ENCODE measurements at regions not wholly inside any gene's neighbourhood (a gene's known extent, or its start where the extent isn't known, plus 50 kb on each side); places are given as distances from the start of the nearest gene placed in this dataset.

DNA sequence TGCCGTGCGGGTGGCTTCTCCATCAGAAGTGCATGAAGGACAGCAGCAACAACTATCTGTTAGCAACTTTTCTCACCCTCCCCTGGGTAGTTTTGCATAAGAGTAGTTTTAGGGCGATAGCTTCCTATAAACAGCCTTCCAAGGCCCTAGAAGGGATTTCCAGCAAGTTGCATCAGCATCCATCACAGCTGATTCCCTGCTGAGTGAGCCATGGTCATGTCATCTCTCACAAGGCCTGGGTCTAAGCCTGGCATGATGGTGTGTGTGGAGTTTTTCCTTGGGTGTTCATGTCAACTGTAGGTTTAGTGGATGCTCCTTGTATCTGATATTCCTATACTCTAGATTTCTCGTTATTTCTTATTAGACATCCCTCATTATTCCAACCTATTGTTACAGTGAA, 2324.7 kb upstream of the AGA start:
- ATAC-seq (no peak), DNase-seq (no peak)
- Histone ChIP-seq H3K4me1 (no peaks in the 10 kb centered on the region), H3K27me3 (no peaks in the 10 kb centered on the region), H3K27ac (no peak overlapping the region), H3K9me3 (peaks cover 0 to 9% (median 0%) of the 10 kb centered on the region in 11 donors), H3K4me3 (no peak overlapping the region), H3K36me3 (no peaks in the 10 kb centered on the region)
- WGBS, 2 donors: 68 to 80% methylated on average over 4 of the region's 4 CpGs
- intact Hi-C loops (cut with DNase I): no loop called here
- TF ChIP-seq, protein P1, sequence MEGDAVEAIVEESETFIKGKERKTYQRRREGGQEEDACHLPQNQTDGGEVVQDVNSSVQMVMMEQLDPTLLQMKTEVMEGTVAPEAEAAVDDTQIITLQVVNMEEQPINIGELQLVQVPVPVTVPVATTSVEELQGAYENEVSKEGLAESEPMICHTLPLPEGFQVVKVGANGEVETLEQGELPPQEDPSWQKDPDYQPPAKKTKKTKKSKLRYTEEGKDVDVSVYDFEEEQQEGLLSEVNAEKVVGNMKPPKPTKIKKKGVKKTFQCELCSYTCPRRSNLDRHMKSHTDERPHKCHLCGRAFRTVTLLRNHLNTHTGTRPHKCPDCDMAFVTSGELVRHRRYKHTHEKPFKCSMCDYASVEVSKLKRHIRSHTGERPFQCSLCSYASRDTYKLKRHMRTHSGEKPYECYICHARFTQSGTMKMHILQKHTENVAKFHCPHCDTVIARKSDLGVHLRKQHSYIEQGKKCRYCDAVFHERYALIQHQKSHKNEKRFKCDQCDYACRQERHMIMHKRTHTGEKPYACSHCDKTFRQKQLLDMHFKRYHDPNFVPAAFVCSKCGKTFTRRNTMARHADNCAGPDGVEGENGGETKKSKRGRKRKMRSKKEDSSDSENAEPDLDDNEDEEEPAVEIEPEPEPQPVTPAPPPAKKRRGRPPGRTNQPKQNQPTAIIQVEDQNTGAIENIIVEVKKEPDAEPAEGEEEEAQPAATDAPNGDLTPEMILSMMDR (IDR thresholded peaks at IDR 0.05): no peak

DNA sequence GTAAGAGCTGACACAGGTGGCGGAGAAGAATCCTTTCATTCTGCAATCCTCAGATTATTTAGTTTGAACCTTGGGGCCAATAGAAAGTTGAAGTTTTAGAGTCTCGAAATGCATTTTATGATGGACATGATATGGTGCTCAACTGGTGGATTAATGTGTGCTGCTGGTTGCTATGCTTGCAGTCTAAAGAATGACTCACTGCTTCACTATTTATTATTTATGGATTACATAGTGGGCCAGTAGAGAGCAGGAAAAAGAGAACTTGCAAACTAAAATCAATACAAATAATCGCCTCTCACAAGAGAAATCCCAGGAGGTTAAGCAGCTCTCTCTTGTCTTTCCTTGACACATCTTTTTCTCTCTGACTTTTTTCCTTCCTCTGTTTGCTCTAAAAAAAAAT, 2326.8 kb upstream of the AGA start:
- no peaks in the 10 kb centered on the region for H3K4me1 ChIP-seq
- no peaks in the 10 kb centered on the region for H3K27me3 ChIP-seq
- DNase-seq (no peak), ATAC-seq (no peak)
- WGBS, 2 donors: 90 to 92% methylated on average over 3 of the region's 3 CpGs
- H3K27ac ChIP-seq: no peak overlapping the region
- TF ChIP-seq, protein P1 (IDR thresholded peaks at IDR 0.05): no peak
- intact Hi-C loops (cut with DNase I): no loop called here
- H3K36me3 ChIP-seq: no peaks in the 10 kb centered on the region
- no peak overlapping the region for H3K4me3 ChIP-seq
- H3K9me3 ChIP-seq: peaks cover 0 to 13% (median 0%) of the 10 kb centered on the region in 11 donors

DNA sequence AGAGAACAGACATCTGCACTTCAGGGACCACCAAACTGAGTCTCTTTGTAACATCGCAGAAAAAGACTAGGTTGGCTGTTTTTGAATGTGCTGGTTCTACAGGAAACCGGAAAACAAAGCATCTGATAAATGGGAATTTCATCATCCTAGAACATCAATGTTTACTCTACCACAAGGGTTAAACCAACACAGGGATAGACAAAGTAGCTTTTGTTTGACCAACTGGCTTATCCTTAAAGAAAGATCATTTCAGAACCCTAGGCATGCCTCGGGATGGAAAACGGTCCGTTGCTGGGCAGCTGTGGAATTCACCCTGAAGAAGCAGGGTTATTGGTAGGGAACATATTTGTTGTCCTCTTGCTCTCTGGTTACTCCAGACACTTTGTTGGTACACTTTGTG, 2355.5 kb upstream of the AGA start:
- DNase-seq (no peak), ATAC-seq (no peak)
- Histone ChIP-seq H3K27ac (no peak overlapping the region), H3K9me3 (peaks cover 0 to 29% (median 0%) of the 10 kb centered on the region in 11 donors), H3K4me3 (no peak overlapping the region), H3K27me3 (no peaks in the 10 kb centered on the region), H3K36me3 (no peaks in the 10 kb centered on the region), H3K4me1 (no peaks in the 10 kb centered on the region)
- intact Hi-C loops (cut with DNase I): no loop called here
- TF ChIP-seq, protein P1 (IDR thresholded peaks at IDR 0.05): no peak
- WGBS, 2 donors: 81 to 90% methylated on average over 5 of the region's 5 CpGs

DNA sequence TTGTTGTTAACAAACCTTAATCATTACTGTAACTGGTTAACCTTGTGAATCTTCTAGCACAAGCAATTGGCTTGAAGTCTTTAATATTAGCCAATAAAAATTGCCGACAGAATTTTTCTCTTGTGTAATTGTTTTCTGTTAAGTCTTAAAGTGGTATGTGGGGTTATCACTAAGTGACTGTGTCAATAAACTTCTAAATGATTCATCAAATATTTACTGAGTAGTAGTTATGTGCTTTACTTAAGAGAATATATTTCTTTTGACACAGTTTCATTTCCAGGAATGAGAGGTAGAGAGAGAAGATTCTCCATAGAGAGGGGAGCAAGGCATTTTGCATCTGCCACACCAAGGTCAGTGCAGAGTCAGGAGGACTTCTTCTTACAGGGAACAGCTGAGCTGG, 2361.6 kb upstream of the AGA start:
- intact Hi-C loops (cut with DNase I): no loop called here
- 87 to 93% methylated on average over 1 of the region's 1 CpG for WGBS, 2 donors
- Histone ChIP-seq H3K36me3 (no peaks in the 10 kb centered on the region), H3K27ac (no peak overlapping the region), H3K4me3 (no peak overlapping the region), H3K9me3 (peaks cover 0 to 13% (median 0%) of the 10 kb centered on the region in 11 donors), H3K27me3 (no peaks in the 10 kb centered on the region), H3K4me1 (no peaks in the 10 kb centered on the region)
- DNase-seq (no peak), ATAC-seq (no peak)
- TF ChIP-seq, protein P1 (IDR thresholded peaks at IDR 0.05): no peak
